Neural cell (in vitro differentiated cells): ENCODE measurements at regions not wholly inside any gene's neighbourhood (a gene's known extent, or its start where the extent isn't known, plus 50 kb on each side); places are given as distances from the start of the nearest gene placed in this dataset.

Experiments used
- H2AFZ ChIP-seq: fragments of 200-600, 300-800 bp; sonication (generic), shearing (Covaris generic); 2 replicates; pipeline ENCODE4 v1.6.0; 2014; ENCODE audit warnings: low read depth, mild to moderate bottlenecking, antibody characterized with exemption, low read length, moderate library complexity
- H3F3A ChIP-seq: fragments of 200-600 bp; shearing (Covaris generic); 2 replicates; pipeline ENCODE4 v1.6.1; 2016; ENCODE audit warnings: mild to moderate bottlenecking, moderate library complexity, mixed read lengths, antibody characterized with exemption, low read length; ENCODE audit not compliant: insufficient read depth, poor library complexity, severe bottlenecking
- H3K27ac ChIP-seq: fragments of 200-600, 300-800 bp; sonication (generic), shearing (Covaris generic); 2 replicates; pipeline ENCODE4 v1.5.1; 2014; ENCODE audit warnings: mild to moderate bottlenecking, low read length, moderate library complexity
- H3K27me3 ChIP-seq: fragments of 300-800, 200-600 bp; sonication (generic), shearing (Covaris generic); 2 replicates; pipeline ENCODE4 v1.6.0; 2014; ENCODE audit warnings: mild to moderate bottlenecking, low read depth, low read length, moderate library complexity; ENCODE audit not compliant: insufficient read depth
- H3K36me3 ChIP-seq: fragments of 300-800, 200-600 bp; sonication (generic), shearing (Covaris generic); 2 replicates; pipeline ENCODE4 v1.5.1; 2014; ENCODE audit warnings: mild to moderate bottlenecking, antibody characterized with exemption, low read length, moderate library complexity; ENCODE audit not compliant: insufficient read depth
- H3K4me2 ChIP-seq: fragments of 300-800, 200-600 bp; sonication (generic), shearing (Covaris generic); 2 replicates; pipeline ENCODE4 v1.6.0; 2014; ENCODE audit warnings: mild to moderate bottlenecking, low read length
- H3K4me3 ChIP-seq: fragments of 300-800, 200-600 bp; sonication (generic), shearing (Covaris generic); 2 replicates; pipeline ENCODE4 v1.5.1; 2014; ENCODE audit warnings: mild to moderate bottlenecking, low read length, moderate library complexity
- H3K79me2 ChIP-seq: fragments of 200-600 bp; shearing (Covaris generic); replicated peaks from 2 replicates; pipeline ENCODE4 v1.6.0; 2014; ENCODE audit warnings: mild to moderate bottlenecking, low read length, moderate library complexity; ENCODE audit not compliant: insufficient read depth
- H3K9ac ChIP-seq: fragments of 300-800, 200-600 bp; sonication (generic), shearing (Covaris generic); 2 replicates; pipeline ENCODE4 v1.6.1; 2016; ENCODE audit warnings: mild to moderate bottlenecking, low read length, mixed read lengths
- H3K9me2 ChIP-seq: fragments of 200-600 bp; shearing (Covaris generic); 2 replicates; pipeline ENCODE4 v1.6.1; 2016; ENCODE audit warnings: mild to moderate bottlenecking, low read length, mixed read lengths; ENCODE audit not compliant: insufficient read depth
- H3K9me3 ChIP-seq: fragments of 200-600, 300-800 bp; sonication (generic), shearing (Covaris generic); 2 replicates; pipeline ENCODE4 v1.6.1; 2016; ENCODE audit warnings: mild to moderate bottlenecking, mixed run types, low read length, moderate library complexity, mixed read lengths
- H4K20me1 ChIP-seq: fragments of 200-600 bp; shearing (Covaris generic); 2 replicates; pipeline ENCODE4 v1.6.1; 2016; ENCODE audit warnings: mild to moderate bottlenecking, mixed run types; ENCODE audit not compliant: insufficient read depth
- CTCF ChIP-seq: fragments of 450-650 bp; IDR thresholded peaks from 2 replicates; pipeline ENCODE4 v1.5.1; 2014; ENCODE audit warnings: antibody characterized with exemption, mild to moderate bottlenecking, moderate library complexity; ENCODE audit not compliant: poor library complexity, severe bottlenecking
- EP300 ChIP-seq: fragments of 450-650 bp; conservative IDR thresholded peaks from 2 replicates; pipeline ENCODE4 v1.6.1; 2014; ENCODE audit warnings: antibody characterized with exemption, mild to moderate bottlenecking, moderate library complexity; ENCODE audit not compliant: poor library complexity, severe bottlenecking
- EZH2 ChIP-seq: fragments of 200-600, 300-800 bp; shearing (Covaris generic), sonication (generic); IDR thresholded peaks from 2 replicates; pipeline ENCODE4 v1.6.1; 2014; ENCODE audit warnings: antibody characterized with exemption, low read length, borderline replicate concordance, mild to moderate bottlenecking; ENCODE audit not compliant: insufficient read depth, poor library complexity, severe bottlenecking
- MXI1 ChIP-seq: fragments of 450-650 bp; conservative IDR thresholded peaks from 2 replicates; pipeline ENCODE4 v1.6.1; 2014; ENCODE audit warnings: antibody characterized with exemption, mild to moderate bottlenecking; ENCODE audit not compliant: poor library complexity, severe bottlenecking
- POLR2AphosphoS5 ChIP-seq: IDR thresholded peaks from 2 replicates; pipeline ENCODE4 v1.6.1; 2012
- RAD21 ChIP-seq: fragments of 450-650 bp; conservative IDR thresholded peaks from 2 replicates; pipeline ENCODE4 v1.6.1; 2014; ENCODE audit warnings: antibody characterized with exemption, mild to moderate bottlenecking, moderate library complexity
- REST ChIP-seq: IDR thresholded peaks from 2 replicates; pipeline ENCODE4 v1.6.1; 2012; ENCODE audit warnings: borderline replicate concordance
- SMC3 ChIP-seq: fragments of 450-650 bp; conservative IDR thresholded peaks from 2 replicates; pipeline ENCODE4 v1.6.1; 2014; ENCODE audit warnings: antibody characterized with exemption, mild to moderate bottlenecking, moderate library complexity; ENCODE audit not compliant: poor library complexity
- TAF1 ChIP-seq: IDR thresholded peaks from 2 replicates; pipeline ENCODE4 v1.6.1; 2012; ENCODE audit warnings: low read depth

GRCh38 chr5:104928906-104929520, 1366.4 kb upstream of the NUDT12 start:
- TF ChIP-seq REST (no peak), EP300 (no peak), EZH2 (no peak), SMC3 (no peak), POLR2AphosphoS5 (no peak), TAF1 (no peak), MXI1 (no peak), CTCF (no peak), RAD21 (no peak)
- no peak overlapping the region for H3K4me3 ChIP-seq
- H3K9me2 ChIP-seq: no peaks in the 10 kb centered on the region
- H3F3A ChIP-seq: no peaks in the 10 kb centered on the region
- H3K36me3 ChIP-seq: no peaks in the 10 kb centered on the region
- no peak overlapping the region for H3K4me2 ChIP-seq
- H4K20me1 ChIP-seq: no peaks in the 10 kb centered on the region
- H3K9me3 ChIP-seq: no peaks in the 10 kb centered on the region
- no peak overlapping the region for H3K9ac ChIP-seq
- H3K79me2 ChIP-seq: no peaks in the 10 kb centered on the region
- H2AFZ ChIP-seq: no peak overlapping the region
- H3K27ac ChIP-seq: no peak overlapping the region
- H3K27me3 ChIP-seq: no peaks in the 10 kb centered on the region

GRCh38 chr5:104915226-104915625, 1352.6 kb upstream of the NUDT12 start:
- no peaks in the 10 kb centered on the region for H3K9me3 ChIP-seq
- H4K20me1 ChIP-seq: no peaks in the 10 kb centered on the region
- H3K9me2 ChIP-seq: no peaks in the 10 kb centered on the region
- H3K36me3 ChIP-seq: no peaks in the 10 kb centered on the region
- no peak overlapping the region for H3K27ac ChIP-seq
- H3F3A ChIP-seq: no peaks in the 10 kb centered on the region
- H3K79me2 ChIP-seq: no peaks in the 10 kb centered on the region
- no peak overlapping the region for H2AFZ ChIP-seq
- no peak overlapping the region for H3K4me2 ChIP-seq
- no peak overlapping the region for H3K9ac ChIP-seq
- no peak for TF ChIP-seq EP300
- no peak for TF ChIP-seq EZH2
- no peak for TF ChIP-seq RAD21
- no peak for TF ChIP-seq REST
- no peak for TF ChIP-seq POLR2AphosphoS5
- TF ChIP-seq MXI1: no peak
- TF ChIP-seq SMC3: no peak
- TF ChIP-seq TAF1: no peak
- TF ChIP-seq CTCF: no peak
- H3K4me3 ChIP-seq: no peak overlapping the region
- H3K27me3 ChIP-seq: no peaks in the 10 kb centered on the region
